Stimulated activated CD4-positive, alpha-beta T cell treated with anti-CD3 and anti-CD28 coated beads, Interleukin-2, amount 100 ng/mL, for 48 hours (primary cell): ENCODE measurements at regions not wholly inside any gene's neighbourhood (a gene's known extent, or its start where the extent isn't known, plus 50 kb on each side); places are given as distances from the start of the nearest gene placed in this dataset.

Experiments
- DNase-seq, 2 donors: peaks; one replicate each; pipeline ENCODE4 v3.0.0-alpha.2; 2020

DNA sequence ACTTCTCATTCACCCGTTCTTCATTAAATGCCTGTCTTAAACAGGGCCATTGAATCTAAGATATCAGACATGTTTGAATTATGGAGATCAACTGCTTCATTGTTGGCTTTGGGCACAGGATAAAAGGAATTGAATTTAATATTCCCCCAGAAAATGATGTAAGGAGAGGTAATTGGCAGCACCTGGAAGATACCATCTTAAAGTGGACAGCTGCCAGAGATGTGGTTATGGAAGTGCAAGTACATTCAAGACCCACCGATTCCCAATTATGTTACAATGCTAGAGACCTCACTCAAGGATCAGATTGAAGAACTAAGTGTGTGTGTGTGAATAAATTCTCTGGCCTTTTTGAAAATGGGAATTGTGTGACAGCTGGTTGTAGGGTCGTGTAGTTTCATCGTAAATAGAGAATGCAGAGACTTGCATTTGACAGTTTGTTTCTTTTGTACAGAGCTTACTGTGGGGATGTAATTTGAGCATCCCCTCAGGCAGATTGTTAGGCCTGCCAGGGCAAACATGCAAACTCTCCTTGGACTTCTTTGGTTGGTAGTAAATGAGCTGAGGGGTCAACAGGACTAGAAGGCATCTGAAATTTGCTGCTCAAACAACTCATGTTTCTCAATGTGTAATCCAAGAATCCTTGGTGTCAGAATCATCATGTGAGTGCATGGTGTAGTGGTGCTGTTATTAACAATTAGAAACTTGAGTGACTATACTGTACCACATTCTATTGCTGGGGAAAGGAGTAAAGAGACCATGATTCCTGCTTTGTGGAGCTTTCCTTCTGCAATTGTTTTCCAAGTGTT, 359.2 kb upstream of the THRB start:
- no peak for DNase-seq

DNA sequence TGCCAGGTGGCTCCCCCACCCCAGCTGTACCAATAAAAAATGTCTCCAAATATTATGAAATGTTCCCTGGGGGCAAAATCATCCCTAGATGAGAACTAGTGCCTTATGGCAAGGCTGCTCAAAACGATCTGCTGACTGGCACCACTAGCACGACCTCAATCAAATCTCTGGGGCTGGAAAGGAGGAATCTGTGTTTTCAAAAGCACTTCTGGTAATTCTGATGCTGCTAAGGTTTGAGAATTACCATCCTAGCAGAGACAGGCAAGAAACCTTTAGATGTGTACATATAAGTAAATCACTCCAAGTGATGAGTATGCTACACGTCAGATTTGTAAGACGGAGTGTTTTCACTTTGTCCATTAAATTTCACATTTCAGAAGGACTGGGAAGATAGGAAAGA, 360.1 kb upstream of the THRB start:
- DNase-seq, result no peak

DNA sequence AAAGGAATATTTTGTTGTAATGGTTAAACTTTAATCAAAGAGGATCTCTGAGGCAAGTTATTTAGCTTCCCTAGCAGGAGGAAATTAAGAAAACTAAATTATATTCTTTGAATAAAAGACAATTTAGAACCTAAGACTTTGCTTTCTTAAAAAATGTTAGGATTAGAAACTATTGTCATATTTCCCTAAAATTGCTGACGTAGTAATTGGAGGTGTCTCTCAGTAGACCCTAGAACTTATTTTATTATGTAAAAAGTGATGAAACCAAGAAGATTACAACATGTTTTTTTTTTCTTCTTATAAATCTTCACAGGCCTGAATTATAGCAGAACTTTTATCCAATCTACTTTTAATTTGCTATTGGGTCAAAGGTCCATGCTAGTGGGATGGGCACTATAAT, 363.3 kb upstream of the THRB start:
- no peak for DNase-seq

DNA sequence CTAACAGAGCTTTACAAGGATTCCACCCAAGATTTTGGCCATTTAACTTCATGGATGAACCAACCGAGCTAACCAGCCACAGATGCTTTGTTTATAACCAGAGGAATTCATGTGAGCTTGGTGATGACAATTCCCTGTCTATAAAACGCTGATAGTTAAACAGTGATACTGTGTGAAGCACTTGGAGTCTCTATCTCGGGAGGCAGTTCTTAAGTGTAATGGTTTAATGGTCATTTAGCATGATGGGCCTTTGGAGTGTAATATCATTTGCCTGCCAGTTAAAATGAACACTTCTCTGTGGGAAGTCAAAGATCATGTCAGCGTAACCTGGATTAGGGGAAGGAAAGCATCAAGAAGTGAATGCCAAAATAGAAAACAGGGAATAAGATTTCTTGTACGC, 368.6 kb upstream of the THRB start:
- no peak for DNase-seq

DNA sequence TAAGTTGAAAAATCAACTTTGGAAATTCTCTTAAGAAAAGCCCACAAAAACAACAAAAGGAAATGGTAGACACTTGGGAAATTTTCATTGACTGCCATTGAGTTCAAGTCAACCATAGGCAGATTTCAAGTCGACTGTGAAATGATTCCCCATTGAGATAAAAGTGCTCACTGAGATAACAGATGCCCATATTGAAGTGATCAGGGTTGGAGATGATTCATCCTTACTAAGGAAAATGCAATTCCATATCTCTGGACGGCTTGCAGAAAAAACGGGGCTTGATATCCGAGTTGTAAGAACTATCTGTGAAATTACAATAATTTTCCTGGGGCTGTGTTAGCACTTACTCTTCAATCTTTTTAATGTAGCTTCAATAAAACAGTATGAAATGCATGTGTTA, 373.1 kb upstream of the THRB start:
- DNase-seq, result no peak

DNA sequence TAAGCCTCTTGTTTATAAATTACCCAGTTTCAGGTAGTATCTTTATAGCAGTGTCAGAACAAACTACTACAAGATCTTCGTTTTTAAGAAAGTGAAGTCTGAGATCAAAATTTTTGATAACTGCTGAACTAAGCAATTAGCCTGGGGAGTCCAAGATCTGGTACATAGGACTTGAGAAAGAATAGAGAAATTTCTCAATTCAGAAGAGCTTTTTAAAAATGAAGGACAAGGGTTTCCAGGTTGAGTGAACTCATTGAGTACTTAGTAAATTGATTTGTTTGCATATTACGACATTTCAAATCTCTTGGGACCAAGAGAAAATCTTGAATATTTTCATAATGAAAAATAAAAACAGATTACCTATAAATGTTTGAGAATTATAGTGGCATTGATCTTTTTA, 386.6 kb upstream of the THRB start:
- no peak for DNase-seq

DNA sequence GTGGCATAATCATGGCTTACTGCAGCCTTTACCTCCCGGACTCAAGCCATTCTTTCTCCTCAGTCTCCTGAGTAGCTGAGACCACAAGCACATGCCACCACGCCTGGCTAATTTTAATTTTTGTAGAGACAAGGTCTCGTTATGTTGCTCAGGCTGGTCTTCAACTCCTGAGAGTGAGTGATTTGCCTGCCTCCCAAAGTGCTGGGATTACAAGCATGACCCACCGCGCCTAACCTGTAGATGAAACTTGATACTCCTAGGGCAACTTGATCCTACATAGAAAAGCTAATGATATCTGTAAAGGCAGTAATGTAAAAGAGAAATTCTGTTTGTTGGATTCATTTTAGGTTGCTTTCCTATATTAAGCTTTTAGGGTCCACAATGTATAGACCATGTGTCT, 391.9 kb upstream of the THRB start:
- no peak for DNase-seq

DNA sequence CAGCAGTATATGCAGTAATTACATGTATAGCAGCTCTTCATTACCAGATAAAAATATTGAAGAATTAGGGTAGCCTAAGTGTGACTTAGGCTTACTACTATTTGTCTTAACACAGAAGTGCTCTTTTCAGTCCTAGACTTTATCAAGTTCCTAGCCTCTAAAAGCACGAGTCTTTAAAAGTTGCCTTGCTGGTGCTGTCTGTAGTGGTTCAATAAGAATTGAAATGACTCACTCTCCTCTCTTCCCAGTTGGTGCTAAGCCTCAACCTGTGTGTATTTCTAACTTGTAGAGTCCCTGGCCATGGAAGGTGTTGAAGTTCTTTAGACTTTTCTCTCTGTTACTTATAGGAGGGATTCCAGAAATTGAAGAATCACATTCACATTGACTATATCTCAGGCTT, 395.4 kb upstream of the THRB start:
- DNase-seq, result no peak

DNA sequence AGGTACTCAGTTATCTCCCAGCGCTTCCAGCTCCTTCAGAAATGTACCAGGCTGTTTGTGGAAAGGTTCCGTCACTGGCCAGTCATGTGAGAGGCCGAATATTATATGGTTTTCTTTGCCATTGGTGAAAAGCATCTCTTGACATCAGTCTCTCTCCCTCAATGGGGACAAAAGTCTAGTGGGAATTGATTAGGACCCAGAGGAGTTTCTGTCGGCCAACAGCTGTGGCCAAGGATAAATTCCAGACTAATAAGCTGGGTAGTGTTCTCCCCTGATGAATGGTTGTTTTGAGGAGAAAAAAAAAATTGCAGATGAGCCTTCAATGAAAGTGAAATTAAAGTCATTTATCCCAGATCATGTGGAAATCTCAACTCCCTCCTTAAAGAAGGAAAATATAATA, 404.7 kb upstream of the THRB start:
- DNase-seq, result no peak

DNA sequence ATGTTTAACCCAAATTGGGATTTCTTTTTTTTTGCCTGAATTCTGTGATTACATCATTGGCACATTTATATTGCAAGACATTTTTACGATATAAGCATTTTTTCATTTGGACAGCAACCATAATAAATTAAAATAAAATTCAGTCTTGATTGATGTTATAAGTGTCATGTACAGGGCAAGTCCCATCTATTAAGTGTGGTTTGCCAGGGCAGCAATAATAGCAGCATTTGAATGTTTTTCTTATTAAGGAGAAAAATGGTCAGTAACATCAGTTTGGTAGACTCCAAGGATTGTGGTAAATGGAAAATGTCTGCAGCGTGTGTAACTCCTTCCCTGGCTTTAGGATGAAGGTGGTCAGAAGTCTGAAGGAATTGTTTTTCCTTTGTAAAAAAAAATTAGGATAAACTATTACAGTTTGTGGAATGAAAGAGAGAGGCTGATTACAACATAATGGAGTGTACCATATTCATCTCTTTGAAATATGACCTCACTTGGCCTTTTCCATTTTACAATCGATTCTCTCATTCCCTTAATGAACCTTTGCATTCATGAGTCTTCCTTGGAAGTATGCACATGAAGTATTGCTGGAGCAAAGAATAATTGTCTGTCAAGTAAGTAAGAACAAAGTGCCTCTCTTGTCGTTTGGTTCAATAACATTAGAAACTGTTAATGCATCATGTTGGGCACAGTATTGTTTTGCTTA, 405.4 kb upstream of the THRB start:
- no peak for DNase-seq

DNA sequence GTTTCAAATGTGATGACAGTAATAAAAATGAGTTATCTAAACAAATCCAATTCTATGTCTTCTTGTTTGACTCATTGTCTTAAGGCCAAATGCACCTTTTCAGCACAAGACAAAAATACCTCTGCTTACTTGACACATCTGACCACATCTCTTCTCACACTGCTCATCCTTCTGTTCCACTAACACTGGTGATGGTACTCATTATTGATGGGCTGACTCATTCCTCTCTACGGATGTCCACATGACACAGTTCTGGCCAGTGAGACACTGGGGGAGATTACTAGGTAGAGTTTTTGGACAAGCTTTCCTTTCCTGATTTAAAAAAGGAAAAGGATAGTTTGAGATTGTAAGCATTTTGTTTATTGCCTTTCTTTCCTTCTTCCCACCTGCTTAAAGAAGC, 410.6 kb upstream of the THRB start:
- DNase-seq, result no peak

DNA sequence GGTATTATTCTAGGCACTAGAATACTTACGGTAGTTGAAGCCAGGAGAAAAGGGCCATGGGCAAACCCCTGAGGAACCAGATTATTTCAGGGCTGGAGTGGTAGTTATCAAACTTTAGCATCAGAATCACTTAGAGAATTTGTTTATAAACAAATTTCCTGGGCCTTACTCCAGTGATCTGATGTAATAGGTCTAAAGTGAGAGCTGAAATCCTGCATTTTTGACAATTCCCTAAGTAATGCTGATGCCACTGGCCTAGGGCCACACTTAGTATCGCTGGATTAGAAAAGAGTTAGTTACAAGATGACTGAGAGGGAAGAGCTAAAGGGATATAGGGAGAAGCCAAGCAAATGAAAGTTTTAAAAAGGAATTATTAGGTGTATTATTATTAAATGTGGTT, 412.5 kb upstream of the THRB start:
- no peak for DNase-seq

DNA sequence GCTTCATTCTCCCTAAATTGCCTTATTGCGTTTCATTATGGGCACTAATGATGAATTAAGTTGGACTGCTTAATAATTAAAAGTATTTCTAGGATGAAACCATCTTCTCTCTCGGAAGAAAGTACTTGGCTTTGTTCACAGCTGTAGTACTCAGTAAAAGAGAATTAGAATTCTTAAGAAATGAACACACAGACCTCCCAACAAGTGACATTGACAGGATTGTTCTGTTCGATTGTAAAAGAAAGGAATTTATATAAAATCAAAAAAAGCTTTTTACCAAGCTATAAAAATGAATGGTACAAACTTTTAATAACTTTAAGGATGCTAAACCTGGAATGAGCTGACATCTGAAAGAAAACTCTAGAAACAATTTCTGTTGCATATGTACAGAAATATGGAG, 416.4 kb upstream of the THRB start:
- DNase-seq, result no peak

DNA sequence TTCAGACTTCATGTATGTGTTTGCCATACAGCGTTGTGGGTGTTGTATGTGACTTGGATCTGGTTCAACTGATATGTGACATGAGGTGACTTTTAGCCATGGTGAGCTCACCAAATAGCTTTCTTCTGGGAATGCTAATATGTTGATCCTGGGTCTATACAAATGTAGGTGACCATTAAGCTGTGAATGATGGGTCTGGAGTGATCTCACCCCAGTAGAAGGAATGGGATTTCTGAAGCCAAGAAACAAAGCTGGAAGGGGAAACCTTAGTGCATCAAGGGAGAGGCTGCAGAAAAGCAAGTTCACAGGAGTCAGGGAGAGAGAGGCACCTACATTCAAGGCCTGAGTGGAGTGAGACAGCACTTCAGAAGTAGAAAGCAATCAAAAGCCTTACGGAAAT, 421.0 kb upstream of the THRB start:
- no peak for DNase-seq

DNA sequence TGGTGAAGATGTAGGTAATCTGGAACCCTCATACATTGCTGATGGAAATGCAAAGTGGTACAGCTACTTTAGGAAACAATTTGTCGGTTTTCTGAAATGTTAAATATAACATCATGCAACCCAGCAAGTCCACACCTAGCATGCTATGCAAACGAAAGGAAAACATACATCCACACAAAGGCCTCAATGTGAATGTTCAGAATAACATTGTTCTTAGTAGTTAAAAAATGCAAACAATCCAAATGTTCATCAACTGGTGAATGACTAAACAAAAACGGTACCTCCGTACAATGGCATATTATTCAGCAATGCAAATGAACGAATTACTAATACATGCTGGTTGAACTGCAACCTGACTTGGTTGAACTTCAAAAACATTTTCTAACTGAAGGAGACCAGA, 423.3 kb upstream of the THRB start:
- DNase-seq, result no peak

DNA sequence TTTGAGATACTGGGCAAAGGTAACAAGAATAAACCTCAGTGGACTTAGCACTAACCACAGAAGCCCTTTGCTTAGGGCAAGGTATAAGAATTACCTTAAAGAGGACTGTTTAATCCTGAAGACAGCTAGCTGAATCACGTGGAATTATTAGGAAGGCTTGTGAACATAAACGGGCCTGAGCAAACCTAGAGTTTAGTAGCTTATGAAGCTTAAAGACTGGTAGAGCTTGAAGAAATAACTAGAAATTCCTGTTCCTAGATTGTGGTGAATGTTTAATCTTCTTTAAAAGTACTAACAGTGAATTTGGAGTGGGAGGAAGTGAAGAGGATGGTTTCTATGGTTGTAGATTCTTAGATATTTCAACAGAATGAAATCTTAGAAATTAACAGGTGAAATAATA, 428.9 kb upstream of the THRB start:
- DNase-seq, result no peak

DNA sequence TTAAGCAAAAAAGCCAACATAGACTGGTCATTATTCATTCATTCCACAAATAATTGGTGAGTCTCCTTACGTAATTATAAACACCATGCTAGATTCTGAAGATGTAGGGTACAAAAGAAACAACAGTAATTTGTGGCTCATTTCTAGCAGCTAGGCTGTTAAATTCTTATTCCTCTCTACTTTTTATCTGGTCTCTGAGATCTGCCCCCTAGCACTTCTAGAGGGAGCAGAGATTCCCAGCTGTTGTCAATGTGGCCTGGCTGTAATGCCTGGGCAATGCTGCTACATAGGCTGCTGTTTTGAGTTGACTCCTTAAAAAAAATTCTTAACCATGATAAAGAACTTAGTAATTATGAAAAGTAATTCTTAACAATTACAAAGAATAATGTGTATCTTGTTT, 434.9 kb upstream of the THRB start:
- no peak for DNase-seq

DNA sequence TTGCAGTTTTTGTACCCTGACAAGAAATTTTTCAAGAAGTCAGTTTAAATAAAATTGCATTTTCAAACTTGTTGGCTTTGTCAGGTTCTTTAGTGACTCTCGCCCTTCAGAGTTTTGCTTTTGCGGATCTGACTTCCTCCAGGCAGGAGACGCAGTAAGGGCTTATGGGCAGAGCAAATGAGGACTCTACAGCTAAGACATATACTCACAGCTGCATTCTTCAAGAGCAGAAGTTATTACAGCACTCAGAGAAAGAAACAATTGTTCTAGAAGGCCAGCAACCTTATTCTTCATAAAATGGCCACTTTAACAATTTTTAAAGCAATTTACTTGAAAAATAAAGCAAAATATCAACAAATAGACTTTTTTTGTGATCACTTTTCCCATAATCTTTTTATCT, 438.8 kb upstream of the THRB start:
- DNase-seq, result no peak

DNA sequence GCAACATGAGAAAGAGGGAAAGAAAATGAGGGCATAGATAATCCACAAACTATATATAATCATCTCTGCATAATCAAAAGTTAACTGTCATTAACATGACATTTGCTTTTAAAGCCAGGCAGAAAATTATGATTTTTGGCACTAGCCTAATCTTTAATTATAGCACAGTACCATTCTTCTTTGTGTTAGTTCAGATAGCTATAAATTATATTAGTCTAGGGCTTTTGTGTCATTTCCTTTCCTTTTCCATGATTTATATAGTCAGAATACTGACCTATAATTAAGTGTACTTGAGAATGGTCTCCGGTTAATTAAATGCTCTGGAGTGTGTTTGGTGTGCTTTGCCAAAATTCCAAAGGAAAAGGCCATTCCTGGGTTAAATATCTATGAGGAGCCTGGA, 441.9 kb upstream of the THRB start:
- DNase-seq, result no peak

DNA sequence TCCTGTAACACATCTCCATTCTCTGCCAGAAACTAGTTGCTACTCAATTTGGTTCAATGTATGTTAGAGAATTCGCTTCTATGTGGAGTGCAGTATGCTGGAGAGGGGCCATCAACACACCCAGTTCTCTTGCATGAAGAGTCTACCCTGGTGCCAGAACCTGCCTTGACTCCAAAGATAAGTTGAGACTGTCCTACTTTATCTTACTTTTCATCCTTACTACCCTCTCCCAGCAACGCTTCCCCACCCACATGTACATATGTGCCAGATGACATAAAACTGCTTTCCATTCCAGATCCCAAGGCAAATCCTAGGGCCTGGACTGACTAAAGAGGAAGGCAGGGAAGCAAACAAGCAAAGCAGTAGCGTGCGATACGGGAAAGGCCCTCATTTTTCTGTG, 442.6 kb upstream of the THRB start:
- no peak for DNase-seq

DNA sequence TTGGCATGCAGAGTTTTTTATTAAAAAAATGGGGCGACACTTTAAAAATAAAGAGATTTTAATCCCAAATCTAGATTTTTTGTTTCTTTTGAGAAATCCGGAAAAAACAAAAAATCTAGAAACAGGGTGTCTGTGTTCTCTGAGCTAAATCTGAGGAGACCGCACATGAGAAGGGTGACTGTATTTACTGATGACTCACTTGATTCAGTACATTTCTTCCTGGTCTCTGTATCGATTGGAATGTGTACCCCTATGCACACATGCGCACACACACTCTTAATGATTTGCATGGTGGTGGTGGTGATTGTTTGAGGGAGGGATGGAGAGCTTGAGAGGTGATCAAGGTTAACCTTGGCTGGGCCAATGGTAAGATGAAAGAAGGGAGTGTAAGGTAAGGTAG, 443.1 kb upstream of the THRB start:
- no peak for DNase-seq

DNA sequence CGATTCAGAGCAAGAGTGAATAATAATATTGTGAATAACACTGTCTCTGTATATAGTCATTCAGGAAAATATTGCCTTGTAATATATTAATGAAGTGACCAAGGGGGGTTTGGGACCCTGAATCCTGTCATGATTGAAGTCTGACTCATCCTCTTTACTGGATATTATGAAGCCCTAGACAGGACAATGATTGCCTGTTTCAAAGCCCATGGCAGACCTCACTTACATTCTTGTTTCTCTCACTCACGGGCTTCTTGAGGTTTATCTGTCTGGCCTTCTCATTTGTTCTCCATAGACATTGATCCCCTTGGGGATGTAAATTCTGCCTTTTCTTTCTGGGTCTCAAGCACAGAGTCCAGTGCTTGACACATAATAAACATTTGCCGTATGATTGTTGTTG, 449.3 kb upstream of the THRB start:
- no peak for DNase-seq

DNA sequence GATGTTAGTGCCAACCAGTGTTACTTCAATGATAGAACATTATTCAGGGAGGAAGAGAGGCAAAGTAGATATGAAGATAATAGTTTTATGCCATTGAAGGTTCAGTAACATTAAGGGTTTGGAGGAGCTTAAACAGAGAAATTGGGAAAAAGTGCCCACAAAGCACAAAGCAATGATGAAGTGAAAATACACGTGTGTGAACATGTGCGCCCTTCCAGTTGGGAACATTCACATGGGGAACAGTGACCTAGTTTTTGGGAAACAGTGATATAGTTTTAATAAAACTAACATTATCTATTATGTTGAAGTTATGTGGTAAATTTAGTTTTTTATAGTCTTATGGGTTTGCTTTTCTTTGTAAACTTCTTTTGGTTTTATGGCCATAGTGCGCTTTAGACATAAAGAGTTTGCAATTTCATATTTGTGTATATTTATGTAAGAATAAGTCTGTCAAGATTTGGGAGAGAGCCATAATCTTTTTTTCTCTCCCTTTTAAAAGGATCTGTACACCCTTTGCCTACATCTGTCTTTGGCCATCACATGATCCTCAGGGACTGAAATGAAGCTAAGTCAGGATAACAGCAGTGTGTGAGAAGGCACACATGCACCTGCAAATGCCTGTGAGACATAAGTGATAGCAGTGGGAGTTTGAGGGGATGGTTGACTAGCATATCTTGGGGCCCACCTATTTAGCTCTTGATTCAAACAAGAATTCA, 450.3 kb upstream of the THRB start:
- DNase-seq, result no peak

DNA sequence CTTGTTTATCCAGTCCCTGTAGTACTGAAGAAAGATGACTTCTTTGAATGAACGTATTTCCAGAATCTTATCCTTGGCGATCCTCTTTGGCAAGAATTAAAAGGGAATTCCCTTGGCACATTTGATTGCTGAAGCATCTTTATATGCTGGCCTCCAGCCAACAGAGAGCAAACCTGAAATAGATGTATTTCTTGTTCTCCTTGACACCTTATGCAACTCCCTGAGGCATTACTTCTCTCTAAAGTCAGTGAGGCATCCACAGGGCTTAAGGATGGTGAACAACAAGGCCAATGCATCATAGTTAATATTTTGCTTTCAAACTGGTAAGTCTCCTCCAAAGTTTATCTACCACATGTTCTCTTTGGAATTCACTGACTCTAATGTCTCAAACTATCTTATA, 450.9 kb upstream of the THRB start:
- no peak for DNase-seq
